H1 (cell line): ENCODE measurements at regions not wholly inside any gene's neighbourhood (a gene's known extent, or its start where the extent isn't known, plus 50 kb on each side); places are given as distances from the start of the nearest gene placed in this dataset.
"Not testable (repeated sequence)": the region's sequence is repeated elsewhere in the genome, so short reads cannot be mapped to it uniquely, and the experiment has no call there.

Experiments used
- ATF2 ChIP-seq: IDR thresholded peaks from 2 replicates; pipeline ENCODE4 v1.6.1; 2012; ENCODE audit warnings: low read length, inconsistent platforms
- CHD1 ChIP-seq: IDR thresholded peaks from 2 replicates; pipeline ENCODE4 v1.6.1; 2012; ENCODE audit warnings: low read depth, low read length, improper control_type of control experiment
- CHD2 ChIP-seq: IDR thresholded peaks from 2 replicates; pipeline ENCODE4 v1.6.1; 2012; ENCODE audit warnings: low read length, improper control_type of control experiment
- CTCF ChIP-seq, 3 experiments: IDR thresholded peaks; 1 replicate in 2 of 3; 2 replicates in 1 of 3; pipeline versions ENCODE4 v1.5.1 to v1.6.1; 2011; ENCODE audit warnings: low read length in 3 of 3, mild to moderate bottlenecking in 3 of 3, inconsistent platforms in 2 of 3, low read depth in 1 of 3, moderate library complexity in 1 of 3; ENCODE audit not compliant: insufficient read depth in 1 of 3; ENCODE audit errors: control extremely low read depth in 1 of 3
- EP300 ChIP-seq, 2 experiments: IDR thresholded peaks; 1 replicate in 1 of 2; 2 replicates in 1 of 2; pipeline ENCODE4 v1.6.1; 2011 to 2012; ENCODE audit warnings: low read depth in 2 of 2, low read length in 2 of 2, mild to moderate bottlenecking in 2 of 2, borderline replicate concordance in 1 of 2, inconsistent platforms in 1 of 2, moderate library complexity in 1 of 2
- KDM1A ChIP-seq: fragments of 200-600, 300-600 bp; sonication (generic); IDR thresholded peaks from 2 replicates; pipeline ENCODE4 v1.7.1; 2016; ENCODE audit warnings: mild to moderate bottlenecking, low read length, borderline replicate concordance
- RAD21 ChIP-seq, 2 experiments: IDR thresholded peaks in 1 of 2; conservative IDR thresholded peaks in 1 of 2; 2 replicates each; pipeline ENCODE4 v1.6.1; 2011; ENCODE audit warnings: low read depth in 2 of 2, low read length in 2 of 2, improper control_type of control experiment in 1 of 2, inconsistent platforms in 1 of 2, mild to moderate bottlenecking in 1 of 2, moderate library complexity in 1 of 2
- SP1 ChIP-seq: IDR thresholded peaks from 2 replicates; pipeline ENCODE4 v1.6.1; 2011; ENCODE audit warnings: low read depth, low read length

- TF ChIP-seq CHD2; CTCF (IDR thresholded peaks at IDR 0.05; ENCODE audit: control extremely low read depth in 1 of 3, insufficient read depth in 1 of 3, low read depth in 1 of 3, low read length in 3 of 3); CHD1; EP300 (IDR thresholded peaks at IDR 0.05; ENCODE audit: borderline replicate concordance in 1 of 2, low read depth in 2 of 2, low read length in 2 of 2); RAD21 (IDR thresholded peaks at IDR 0.05 in 1 of 2, conservative IDR thresholded peaks at IDR 0.05 in 1 of 2; ENCODE audit: low read depth in 2 of 2, low read length in 2 of 2); KDM1A; SP1; ATF2: not testable (repeated sequence)
These were observed 210.6 kb downstream of the OTOL1 start for GRCh38 chr3:161707253-161707652.
